GM18520 (cell line): ENCODE measurements at regions not wholly inside any gene's neighbourhood (a gene's known extent, or its start where the extent isn't known, plus 50 kb on each side); places are given as distances from the start of the nearest gene placed in this dataset.
"Not testable (repeated sequence)": the region's sequence is repeated elsewhere in the genome, so short reads cannot be mapped to it uniquely, and the experiment has no call there.

Source experiments
- ATAC-seq: cut with Tn5 transposase; IDR thresholded peaks from one replicate; pipeline ENCODE4 v1.9.1; 2021; ENCODE audit not compliant: unreplicated experiment

- no peak for ATAC-seq
These were observed 220.4 kb downstream of the LY86 start for GRCh38 chr6:6808915-6809314.

GRCh38 chr6:6810727-6811126 is 222.2 kb downstream of the LY86 start:
- ATAC-seq = no peak

GRCh38 chr6:6811128-6812009 is 222.8 kb downstream of the LY86 start:
- ATAC-seq = no peak

- no peak for ATAC-seq
These were observed 223.9 kb downstream of the LY86 start for GRCh38 chr6:6812427-6812826.

- ATAC-seq = no peak
These were observed 227.2 kb downstream of the LY86 start for GRCh38 chr6:6815732-6816131.

- no peak for ATAC-seq
These were observed 228.2 kb downstream of the LY86 start for GRCh38 chr6:6816716-6817115.

- ATAC-seq = no peak
These were observed 229.6 kb downstream of the LY86 start for GRCh38 chr6:6818078-6818639.

GRCh38 chr6:6820641-6821238 is 232.2 kb downstream of the LY86 start:
- ATAC-seq = no peak

GRCh38 chr6:6821639-6822261 is 233.2 kb downstream of the LY86 start:
- ATAC-seq = no peak

GRCh38 chr6:6823030-6823429 is 234.5 kb downstream of the LY86 start:
- no peak for ATAC-seq

- no peak for ATAC-seq
These were observed 235.2 kb downstream of the LY86 start for GRCh38 chr6:6823568-6824224.

DNA sequence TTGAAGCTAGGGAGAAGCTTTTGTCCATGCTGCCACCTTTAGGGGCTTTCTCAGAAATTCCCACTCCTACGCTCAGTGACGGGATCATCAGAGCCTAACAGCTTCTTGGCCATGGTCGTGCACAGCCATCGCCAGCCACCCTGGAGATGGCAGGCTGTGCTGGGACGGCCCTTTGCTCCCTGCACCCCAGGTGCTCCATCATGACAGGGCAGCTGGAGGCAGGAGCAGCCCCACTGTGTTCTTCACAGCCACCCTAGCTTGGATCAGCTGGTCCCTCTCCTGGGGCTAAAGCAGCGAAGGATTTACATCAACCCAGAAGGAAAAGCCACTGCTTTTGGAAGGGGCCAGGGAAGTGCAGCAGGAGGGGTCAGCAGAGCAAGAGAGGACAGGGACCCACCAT is 235.9 kb downstream of the LY86 start:
- no peak for ATAC-seq

DNA sequence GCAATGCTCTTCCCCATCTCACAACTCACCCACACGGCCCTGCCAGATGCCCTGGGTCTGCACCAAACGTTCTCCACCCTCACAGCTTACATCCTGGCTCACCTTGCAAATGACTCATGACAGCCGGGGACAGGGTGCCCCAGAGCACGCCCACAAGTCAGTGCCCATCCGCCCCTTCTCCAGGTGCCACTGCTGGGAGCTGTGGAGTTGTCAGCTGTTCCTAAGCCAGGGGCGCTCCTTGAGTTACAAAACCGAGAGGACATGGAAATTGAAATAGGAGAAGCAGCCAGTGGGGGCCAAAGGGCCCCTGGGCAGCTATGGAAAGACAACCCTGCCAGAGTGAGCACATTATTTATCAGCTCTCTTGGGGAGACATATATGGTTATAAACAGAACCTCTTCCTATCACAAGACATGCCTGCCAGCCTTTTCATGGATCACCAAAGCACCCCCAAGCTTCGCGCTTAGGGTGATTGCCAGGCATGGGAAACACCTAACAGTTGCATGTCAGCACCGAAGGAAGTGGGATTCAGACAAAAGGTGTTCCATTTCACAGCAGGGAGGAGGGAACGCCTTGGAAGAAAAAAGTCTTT is 236.8 kb downstream of the LY86 start:
- no peak for ATAC-seq

- ATAC-seq = peak; percentile 78
These were observed 237.8 kb downstream of the LY86 start for GRCh38 chr6:6826095-6826901.

DNA sequence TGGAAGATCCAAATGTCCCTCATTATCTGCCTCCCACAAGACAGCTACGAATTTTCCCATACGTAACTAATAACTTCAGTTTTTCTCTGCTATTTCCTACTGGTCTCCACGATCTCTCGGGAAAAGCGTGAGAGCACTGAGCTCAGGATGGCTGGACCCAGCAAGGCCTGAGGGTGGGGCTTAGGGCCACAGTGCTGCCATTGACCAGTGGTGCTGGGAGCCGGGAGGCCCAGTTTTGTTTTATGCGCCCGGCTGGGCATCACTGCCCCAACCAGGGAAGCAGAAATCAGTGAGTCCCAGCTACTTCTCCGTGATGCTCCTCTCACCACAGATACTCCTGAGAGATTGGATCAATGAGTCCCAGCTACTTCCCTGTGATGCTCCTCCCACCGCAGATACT is 238.4 kb downstream of the LY86 start:
- ATAC-seq = no peak

GRCh38 chr6:6829872-6830685 is 241.6 kb downstream of the LY86 start:
- no peak for ATAC-seq

GRCh38 chr6:6830686-6831063 is 242.2 kb downstream of the LY86 start:
- not testable (repeated sequence) for ATAC-seq

GRCh38 chr6:6832439-6832838 is 243.9 kb downstream of the LY86 start:
- no peak for ATAC-seq
